ENCODE measurements at regions not wholly inside any gene's neighbourhood (a gene's known extent, or its start where the extent isn't known, plus 50 kb on each side); places are given as distances from the start of the nearest gene placed in this dataset.

DNA sequence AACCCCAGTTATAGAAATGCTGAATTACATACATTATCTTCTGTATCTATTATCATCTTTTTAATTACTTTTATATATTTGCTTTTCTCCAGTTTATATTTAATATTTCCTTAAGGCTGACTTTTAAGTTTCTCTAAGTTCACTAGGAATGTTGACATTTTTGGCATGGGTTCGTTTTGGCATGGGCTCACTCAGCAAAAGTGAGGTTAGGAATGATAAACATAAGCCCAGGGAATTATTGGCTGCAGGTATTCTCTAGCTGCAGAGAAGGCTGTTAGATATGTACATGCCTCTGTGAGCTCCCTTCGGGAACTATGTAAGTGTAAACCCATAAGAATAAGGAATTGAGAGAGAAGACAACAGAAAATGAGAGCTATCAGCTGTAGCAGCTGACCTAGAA is 63.6 kb upstream of the RAB18 start:
- TF ChIP-seq EZH2 (optimal IDR thresholded peaks at IDR 0.05; ENCODE audit: low read depth, low read length) (no peak), EZH2phosphoT487 (IDR thresholded peaks at IDR 0.05; ENCODE audit: low read length) (no peak)
- TF ChIP-seq, protein P1, sequence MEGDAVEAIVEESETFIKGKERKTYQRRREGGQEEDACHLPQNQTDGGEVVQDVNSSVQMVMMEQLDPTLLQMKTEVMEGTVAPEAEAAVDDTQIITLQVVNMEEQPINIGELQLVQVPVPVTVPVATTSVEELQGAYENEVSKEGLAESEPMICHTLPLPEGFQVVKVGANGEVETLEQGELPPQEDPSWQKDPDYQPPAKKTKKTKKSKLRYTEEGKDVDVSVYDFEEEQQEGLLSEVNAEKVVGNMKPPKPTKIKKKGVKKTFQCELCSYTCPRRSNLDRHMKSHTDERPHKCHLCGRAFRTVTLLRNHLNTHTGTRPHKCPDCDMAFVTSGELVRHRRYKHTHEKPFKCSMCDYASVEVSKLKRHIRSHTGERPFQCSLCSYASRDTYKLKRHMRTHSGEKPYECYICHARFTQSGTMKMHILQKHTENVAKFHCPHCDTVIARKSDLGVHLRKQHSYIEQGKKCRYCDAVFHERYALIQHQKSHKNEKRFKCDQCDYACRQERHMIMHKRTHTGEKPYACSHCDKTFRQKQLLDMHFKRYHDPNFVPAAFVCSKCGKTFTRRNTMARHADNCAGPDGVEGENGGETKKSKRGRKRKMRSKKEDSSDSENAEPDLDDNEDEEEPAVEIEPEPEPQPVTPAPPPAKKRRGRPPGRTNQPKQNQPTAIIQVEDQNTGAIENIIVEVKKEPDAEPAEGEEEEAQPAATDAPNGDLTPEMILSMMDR (IDR thresholded peaks at IDR 0.05; ENCODE audit: low read length): no peak

Measured in MM.1S (cell line).